Osteoblast (primary cell): ENCODE measurements at regions not wholly inside any gene's neighbourhood (a gene's known extent, or its start where the extent isn't known, plus 50 kb on each side); places are given as distances from the start of the nearest gene placed in this dataset.

ENCODE experiments used
- DNase-seq: peaks from one replicate; pipeline ENCODE4 v3.0.0; 2011; ENCODE audit warnings: low spot score, mixed read lengths; ENCODE audit not compliant: insufficient read length; ENCODE audit errors: missing footprints
- H2AFZ ChIP-seq: 2 replicates; pipeline ENCODE4 v1.6.0; 2011; ENCODE audit warnings: mild to moderate bottlenecking, low read length
- H3K27ac ChIP-seq: 2 replicates; pipeline ENCODE4 v1.5.1; 2011; ENCODE audit warnings: mild to moderate bottlenecking, low read depth, low read length, moderate library complexity
- H3K27me3 ChIP-seq: 2 replicates; pipeline ENCODE4 v1.6.0; 2012; ENCODE audit warnings: mild to moderate bottlenecking, control low read depth, inconsistent platforms, low read length, moderate library complexity; ENCODE audit not compliant: insufficient read depth
- H3K36me3 ChIP-seq: 2 replicates; pipeline ENCODE4 v1.5.1; 2011; ENCODE audit warnings: mild to moderate bottlenecking, low read length, control low read depth, moderate library complexity; ENCODE audit not compliant: insufficient read depth
- H3K4me1 ChIP-seq: 2 replicates; pipeline ENCODE4 v1.5.1; 2011; ENCODE audit warnings: mild to moderate bottlenecking, low read length, control low read depth, moderate library complexity; ENCODE audit not compliant: insufficient read depth
- H3K4me2 ChIP-seq: 2 replicates; pipeline ENCODE4 v1.6.0; 2011; ENCODE audit warnings: mild to moderate bottlenecking, low read length; ENCODE audit not compliant: insufficient read depth
- H3K4me3 ChIP-seq: fragments of 200-600 bp; sonication (generic); 3 replicates; pipeline ENCODE4 v1.5.1; 2012; ENCODE audit warnings: mild to moderate bottlenecking, low read length, inconsistent platforms; ENCODE audit not compliant: insufficient read depth
- H3K79me2 ChIP-seq: 2 replicates; pipeline ENCODE4 v1.6.0; 2012; ENCODE audit warnings: mild to moderate bottlenecking, low read length, control low read depth, inconsistent platforms; ENCODE audit not compliant: insufficient read depth
- H3K9me3 ChIP-seq: 2 replicates; pipeline ENCODE4 v1.5.1; 2011; ENCODE audit warnings: low read depth, low read length, control low read depth
- H4K20me1 ChIP-seq: 2 replicates; pipeline ENCODE4 v1.6.0; 2012; ENCODE audit warnings: mild to moderate bottlenecking, low read length, control low read depth; ENCODE audit not compliant: insufficient read depth
- TF ChIP-seq, protein P1 (sequence below): IDR thresholded peaks from 2 replicates; pipeline ENCODE4 v1.5.1; 2011; ENCODE audit warnings: mild to moderate bottlenecking, low read depth, low read length, moderate library complexity; ENCODE audit errors: extremely low read depth

DNA sequence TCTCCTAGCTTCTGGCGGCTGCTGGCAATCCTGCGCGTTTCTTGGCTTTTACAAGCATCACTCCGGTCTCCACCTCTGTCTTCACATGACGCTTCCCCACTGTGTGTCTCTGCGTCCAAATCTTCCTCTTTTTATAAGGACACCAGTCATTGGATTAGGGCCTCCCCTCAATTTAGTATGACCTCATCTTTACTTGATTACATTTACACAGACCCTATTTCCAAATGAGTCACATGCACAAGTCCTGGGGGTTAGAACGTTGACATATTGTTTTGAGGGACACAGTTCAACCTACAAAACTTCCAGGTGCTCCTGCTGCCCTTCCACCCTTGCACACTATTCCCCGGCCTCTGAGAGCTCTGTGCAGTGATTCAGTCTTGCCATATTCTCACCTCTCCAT, 215.3 kb downstream of the OPA1 start:
- Histone ChIP-seq H4K20me1 (no peaks in the 10 kb centered on the region), H3K9me3 (no peaks in the 10 kb centered on the region), H3K4me3 (no peak overlapping the region), H3K36me3 (no peaks in the 10 kb centered on the region), H3K79me2 (no peaks in the 10 kb centered on the region), H3K4me1 (no peaks in the 10 kb centered on the region), H2AFZ (no peak overlapping the region), H3K27me3 (peaks cover 62% of the 10 kb centered on the region), H3K4me2 (no peak overlapping the region), H3K27ac (no peak overlapping the region)
- TF ChIP-seq, protein P1, sequence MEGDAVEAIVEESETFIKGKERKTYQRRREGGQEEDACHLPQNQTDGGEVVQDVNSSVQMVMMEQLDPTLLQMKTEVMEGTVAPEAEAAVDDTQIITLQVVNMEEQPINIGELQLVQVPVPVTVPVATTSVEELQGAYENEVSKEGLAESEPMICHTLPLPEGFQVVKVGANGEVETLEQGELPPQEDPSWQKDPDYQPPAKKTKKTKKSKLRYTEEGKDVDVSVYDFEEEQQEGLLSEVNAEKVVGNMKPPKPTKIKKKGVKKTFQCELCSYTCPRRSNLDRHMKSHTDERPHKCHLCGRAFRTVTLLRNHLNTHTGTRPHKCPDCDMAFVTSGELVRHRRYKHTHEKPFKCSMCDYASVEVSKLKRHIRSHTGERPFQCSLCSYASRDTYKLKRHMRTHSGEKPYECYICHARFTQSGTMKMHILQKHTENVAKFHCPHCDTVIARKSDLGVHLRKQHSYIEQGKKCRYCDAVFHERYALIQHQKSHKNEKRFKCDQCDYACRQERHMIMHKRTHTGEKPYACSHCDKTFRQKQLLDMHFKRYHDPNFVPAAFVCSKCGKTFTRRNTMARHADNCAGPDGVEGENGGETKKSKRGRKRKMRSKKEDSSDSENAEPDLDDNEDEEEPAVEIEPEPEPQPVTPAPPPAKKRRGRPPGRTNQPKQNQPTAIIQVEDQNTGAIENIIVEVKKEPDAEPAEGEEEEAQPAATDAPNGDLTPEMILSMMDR: no peak
- DNase-seq: no peak

DNA sequence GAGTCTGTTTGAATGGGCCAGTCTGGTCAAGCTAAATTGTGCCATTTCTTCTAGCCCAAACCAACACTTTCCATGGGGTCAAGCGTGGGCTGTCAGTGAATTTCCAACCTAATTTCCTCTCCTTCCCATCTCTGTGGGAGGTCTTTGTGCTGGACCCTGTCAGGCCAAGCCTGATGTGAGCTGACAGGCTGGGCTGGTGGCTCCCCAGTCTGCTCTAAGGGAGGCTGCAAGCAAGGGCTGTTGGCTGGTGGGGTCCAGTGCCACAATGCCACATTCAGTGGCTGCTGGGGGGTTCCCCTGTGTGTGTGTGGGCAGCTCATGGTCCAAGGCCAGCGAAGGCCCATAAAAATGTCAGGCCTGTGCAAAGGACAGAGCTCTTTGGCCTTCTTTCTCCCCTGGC, 216.1 kb downstream of the OPA1 start:
- Histone ChIP-seq H3K9me3 (no peaks in the 10 kb centered on the region), H3K27ac (no peak overlapping the region), H2AFZ (no peak overlapping the region), H3K27me3 (peaks cover 63% of the 10 kb centered on the region), H3K4me2 (no peak overlapping the region), H4K20me1 (no peaks in the 10 kb centered on the region), H3K36me3 (no peaks in the 10 kb centered on the region), H3K79me2 (no peaks in the 10 kb centered on the region), H3K4me3 (no peak overlapping the region), H3K4me1 (no peaks in the 10 kb centered on the region)
- TF ChIP-seq, protein P1: no peak
- DNase-seq: no peak

DNA sequence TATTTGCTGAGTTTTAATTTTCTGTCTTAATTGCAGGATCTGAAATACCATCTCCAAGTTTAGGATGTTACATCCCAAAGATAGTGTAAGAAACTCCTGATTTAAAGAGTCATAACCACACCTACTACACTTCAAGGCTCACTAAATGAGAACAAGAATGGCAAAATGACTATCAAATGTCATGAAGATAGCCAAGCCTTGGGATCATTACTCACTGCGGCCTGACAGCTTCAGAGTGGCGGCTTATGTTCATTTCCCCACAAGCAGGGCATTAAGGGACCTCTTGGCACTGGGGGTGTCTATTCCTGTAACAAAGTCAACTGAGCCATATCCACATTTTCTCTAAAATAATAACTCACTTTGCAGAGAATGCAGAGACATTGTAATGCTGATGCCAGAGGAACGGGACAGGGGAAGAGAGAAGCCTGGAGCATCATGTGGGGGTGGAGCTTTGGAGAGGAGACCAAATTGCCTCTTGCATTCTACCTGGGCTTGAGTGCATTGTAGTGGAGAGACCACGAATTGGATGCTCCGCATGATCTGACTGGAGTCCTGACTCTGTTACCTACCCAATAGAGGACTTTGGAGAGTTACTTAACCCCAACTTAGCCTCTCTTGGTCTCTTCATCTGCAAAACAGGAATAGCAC, 219.2 kb downstream of the OPA1 start:
- H3K79me2 ChIP-seq: no peaks in the 10 kb centered on the region
- H3K4me1 ChIP-seq: no peaks in the 10 kb centered on the region
- H4K20me1 ChIP-seq: no peaks in the 10 kb centered on the region
- H3K9me3 ChIP-seq: no peaks in the 10 kb centered on the region
- no peak for DNase-seq
- H2AFZ ChIP-seq: no peak overlapping the region
- H3K4me2 ChIP-seq: no peak overlapping the region
- H3K27me3 ChIP-seq: peaks cover 57% of the 10 kb centered on the region
- H3K4me3 ChIP-seq: no peak overlapping the region
- H3K27ac ChIP-seq: no peak overlapping the region
- H3K36me3 ChIP-seq: no peaks in the 10 kb centered on the region
- TF ChIP-seq, protein P1: no peak

DNA sequence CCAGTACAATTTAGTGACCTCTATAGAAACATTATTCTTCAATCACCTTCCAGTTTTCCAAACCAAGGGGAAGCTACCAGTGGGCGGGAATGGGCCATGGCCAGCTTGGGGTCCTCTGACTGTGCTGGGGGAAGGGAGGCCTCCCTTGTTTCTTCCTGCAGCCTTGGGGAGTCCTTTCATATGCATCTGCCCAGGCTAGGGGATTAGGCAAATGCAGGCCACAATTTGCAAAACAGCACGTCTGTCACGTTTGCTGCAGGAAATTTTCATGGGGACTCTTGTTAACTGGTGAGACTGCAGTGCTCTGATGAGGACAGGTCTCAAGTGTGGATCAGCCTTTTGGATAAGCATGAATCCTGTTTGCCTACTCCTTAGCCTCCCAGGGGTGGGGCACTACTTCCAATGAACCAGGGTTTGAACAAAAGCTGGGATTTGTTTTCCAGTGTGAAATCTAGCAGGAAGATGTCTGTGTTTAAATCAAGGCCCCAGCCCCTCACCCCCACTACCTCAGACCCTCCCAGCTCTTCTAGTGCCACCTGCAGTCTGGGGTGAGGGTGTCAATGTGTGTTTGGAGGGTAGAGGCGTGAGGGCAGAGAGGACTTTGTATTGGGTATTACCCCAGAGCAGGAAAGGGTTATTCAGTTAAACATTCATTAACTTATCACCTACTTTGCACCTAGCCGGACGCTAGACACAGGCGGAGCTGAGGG, 219.9 kb downstream of the OPA1 start:
- H3K4me2 ChIP-seq: no peak overlapping the region
- no peaks in the 10 kb centered on the region for H3K36me3 ChIP-seq
- TF ChIP-seq, protein P1: no peak
- H3K4me3 ChIP-seq: no peak overlapping the region
- no peaks in the 10 kb centered on the region for H4K20me1 ChIP-seq
- no peaks in the 10 kb centered on the region for H3K79me2 ChIP-seq
- H3K4me1 ChIP-seq: no peaks in the 10 kb centered on the region
- H3K27me3 ChIP-seq: peaks cover 53% of the 10 kb centered on the region
- no peak for DNase-seq
- no peaks in the 10 kb centered on the region for H3K9me3 ChIP-seq
- H2AFZ ChIP-seq: no peak overlapping the region
- H3K27ac ChIP-seq: no peak overlapping the region
